Central memory CD4-positive, alpha-beta T cell (primary cell): ENCODE measurements at regions not wholly inside any gene's neighbourhood (a gene's known extent, or its start where the extent isn't known, plus 50 kb on each side); places are given as distances from the start of the nearest gene placed in this dataset.

Source experiments
- DNase-seq: peaks from one replicate; pipeline ENCODE4 v3.0.0; 2022

GRCh38 chr5:158086856-158087255 lies 227.9 kb upstream of the CLINT1 start:
- no peak for DNase-seq

- DNase-seq, result no peak
Observed at GRCh38 chr5:158084292-158084691, 225.3 kb upstream of the CLINT1 start.

- DNase-seq, result no peak
Observed at GRCh38 chr5:158082696-158083287, 223.8 kb upstream of the CLINT1 start.

- DNase-seq, result no peak
Observed at GRCh38 chr5:158080112-158080511, 221.2 kb upstream of the CLINT1 start.

GRCh38 chr5:158079097-158079496 lies 220.2 kb upstream of the CLINT1 start:
- DNase-seq, result no peak

- peak; percentile 33 for DNase-seq
Observed at GRCh38 chr5:158074992-158075769, 216.2 kb upstream of the CLINT1 start.

- DNase-seq, result no peak
Observed at GRCh38 chr5:158074597-158074991, 215.6 kb upstream of the CLINT1 start.

GRCh38 chr5:158070859-158071258 lies 211.9 kb upstream of the CLINT1 start:
- no peak for DNase-seq

GRCh38 chr5:158069838-158070237 lies 210.9 kb upstream of the CLINT1 start:
- no peak for DNase-seq

- no peak for DNase-seq
Observed at GRCh38 chr5:158068964-158069363, 210.0 kb upstream of the CLINT1 start.

- DNase-seq, result no peak
Observed at GRCh38 chr5:158066076-158066475, 207.1 kb upstream of the CLINT1 start.

GRCh38 chr5:158064334-158065123 lies 205.6 kb upstream of the CLINT1 start:
- no peak for DNase-seq

- DNase-seq, result no peak
Observed at GRCh38 chr5:158063052-158063451, 204.1 kb upstream of the CLINT1 start.

- no peak for DNase-seq
Observed at GRCh38 chr5:158061451-158061850, 202.5 kb upstream of the CLINT1 start.

GRCh38 chr5:158060212-158060611 lies 201.3 kb upstream of the CLINT1 start:
- no peak for DNase-seq

- no peak for DNase-seq
Observed at GRCh38 chr5:158058208-158059120, 199.5 kb upstream of the CLINT1 start.

- no peak for DNase-seq
Observed at GRCh38 chr5:158056130-158056825, 197.3 kb upstream of the CLINT1 start.

- no peak for DNase-seq
Observed at GRCh38 chr5:158055111-158055501, 196.2 kb upstream of the CLINT1 start.

- DNase-seq, result no peak
Observed at GRCh38 chr5:158054223-158055110, 195.5 kb upstream of the CLINT1 start.

GRCh38 chr5:158051036-158051435 lies 192.1 kb upstream of the CLINT1 start:
- DNase-seq, result no peak

GRCh38 chr5:158050421-158050820 lies 191.5 kb upstream of the CLINT1 start:
- DNase-seq, result no peak
